OCI-LY7 (cell line): ENCODE measurements at regions not wholly inside any gene's neighbourhood (a gene's known extent, or its start where the extent isn't known, plus 50 kb on each side); places are given as distances from the start of the nearest gene placed in this dataset.

Experiments used
- BruUV-seq: library from RNA; stranded (reverse); fragments of 400-500 nt; replicated peaks from 2 replicates; lab custom pipeline; 2021; lab: Mats Ljungman, UMichigan
- CTCF ChIA-PET: fragments of 300-600 bp; sonication (Branson Sonifier 250); formaldehyde crosslinking; loops from one replicate; lab custom pipeline; 2022; ENCODE audit warnings: antibody characterized with exemption; ENCODE audit not compliant: unreplicated experiment; lab: Charles Lee
- POLR2A ChIA-PET: fragments of 300-600 bp; sonication (Branson Sonifier 250); formaldehyde crosslinking; loops from one replicate; lab custom pipeline; 2022; ENCODE audit warnings: antibody characterized with exemption; lab: Charles Lee
- DNase-seq: peaks from one replicate; pipeline ENCODE4 v3.0.0-alpha.2; 2015; ENCODE audit warnings: low spot score
- H2AFZ ChIP-seq: fragments of 200-600 bp; sonication (generic), shearing (Covaris generic); 2 replicates; pipeline ENCODE4 v1.6.1; 2014; ENCODE audit warnings: mild to moderate bottlenecking, antibody characterized with exemption, low read length, moderate library complexity
- H3K27ac ChIP-seq: fragments of 200-600 bp; sonication (generic); 2 replicates; pipeline ENCODE4 v1.5.1; 2014; ENCODE audit warnings: mixed run types, low read depth, mild to moderate bottlenecking, moderate library complexity, low read length, inconsistent platforms; ENCODE audit not compliant: poor library complexity, severe bottlenecking
- H3K36me3 ChIP-seq: fragments of 200-600 bp; sonication (generic); 2 replicates; pipeline ENCODE4 v1.6.1; 2014; ENCODE audit warnings: mild to moderate bottlenecking, antibody characterized with exemption, low read length, moderate library complexity, mixed read lengths; ENCODE audit not compliant: insufficient read depth
- H3K4me1 ChIP-seq: fragments of 200-600 bp; sonication (generic); 2 replicates; pipeline ENCODE4 v1.5.1; 2014; ENCODE audit warnings: mild to moderate bottlenecking, low read length; ENCODE audit not compliant: insufficient read depth, poor library complexity, severe bottlenecking
- H3K4me2 ChIP-seq: fragments of 200-600 bp; sonication (generic); 2 replicates; pipeline ENCODE4 v1.6.1; 2014; ENCODE audit warnings: mild to moderate bottlenecking, low read length
- H3K4me3 ChIP-seq: fragments of 200-600 bp; sonication (generic); 2 replicates; pipeline ENCODE4 v1.5.1; 2014; ENCODE audit warnings: mild to moderate bottlenecking, low read depth, low read length; ENCODE audit not compliant: poor library complexity, severe bottlenecking
- H3K79me2 ChIP-seq: fragments of 200-600 bp; sonication (generic); 2 replicates; pipeline ENCODE4 v1.6.1; 2016; ENCODE audit warnings: low read depth, mild to moderate bottlenecking, low read length, moderate library complexity, mixed read lengths; ENCODE audit not compliant: insufficient read depth
- H3K9me2 ChIP-seq: fragments of 200-600 bp; sonication (generic); 2 replicates; pipeline ENCODE4 v1.6.1; 2016; ENCODE audit warnings: mild to moderate bottlenecking, low read length, mixed read lengths; ENCODE audit not compliant: insufficient read depth
- H3K9me3 ChIP-seq: fragments of 200-600 bp; sonication (generic); 2 replicates; pipeline ENCODE4 v1.6.1; 2014; ENCODE audit warnings: mild to moderate bottlenecking, mixed run types, low read length, mixed read lengths
- H4K20me1 ChIP-seq: fragments of 200-600 bp; sonication (generic); 2 replicates; pipeline ENCODE4 v1.6.1; 2014; ENCODE audit warnings: mild to moderate bottlenecking, antibody characterized with exemption, low read length, moderate library complexity, mixed read lengths; ENCODE audit not compliant: insufficient read depth
- CTCF ChIP-seq: fragments of 200-600 bp; sonication (generic); conservative IDR thresholded peaks from 2 replicates; pipeline ENCODE4 v1.5.1; 2014; ENCODE audit warnings: mild to moderate bottlenecking, antibody characterized with exemption, low read length, moderate library complexity, mixed read lengths
- EZH2phosphoT487 ChIP-seq: fragments of 200-600 bp; sonication (generic); IDR thresholded peaks from 2 replicates; pipeline ENCODE4 v1.6.1; 2018; ENCODE audit warnings: low read depth, borderline replicate concordance, mild to moderate bottlenecking, mixed run types, antibody characterized with exemption, low read length, moderate library complexity, mixed read lengths
- intact Hi-C: fragments of 100-400 bp; cut with micrococcal nuclease; formaldehyde crosslinking; loops from one replicate; pipeline ENCODE4 v1.10.0; 2022; ENCODE audit not compliant: unreplicated experiment

GRCh38 chr3:43874290-43874689 lies 183.6 kb downstream of the ABHD5 start:
- no peak for DNase-seq
- Histone ChIP-seq H3K36me3 (no peaks in the 10 kb centered on the region), H3K4me3 (no peak overlapping the region), H3K9me3 (no peaks in the 10 kb centered on the region), H4K20me1 (no peaks in the 10 kb centered on the region), H2AFZ (no peak overlapping the region), H3K9me2 (no peaks in the 10 kb centered on the region), H3K27ac (no peak overlapping the region), H3K4me2 (no peak overlapping the region), H3K79me2 (no peaks in the 10 kb centered on the region), H3K4me1 (peaks cover 13% of the 10 kb centered on the region)
- ChIA-PET CTCF (no interaction called here), POLR2A (interaction anchor here (0.6 kb wide), 1 partner anchor 21 kb away, joined by 3 read pairs; no protein-coding TSS in a partner anchor)
- intact Hi-C loops, result loop anchor here (10.0 kb wide), 1 partner anchor 241 kb away; no protein-coding TSS in a partner anchor
- TF ChIP-seq CTCF (no peak), EZH2phosphoT487 (no peak)
- BruUV-seq, result no TSS peak

- POLR2A ChIA-PET, result no interaction called here
- intact Hi-C loops, result loop anchor here (5.0 to 10.0 kb wide), 2 partner anchors 240 to 323 kb away; no protein-coding TSS in a partner anchor
Measured at GRCh38 chr3:43874731-43875130, 184.0 kb downstream of the ABHD5 start.

More at GRCh38 chr3:43874731-43875130, 184.0 kb downstream of the ABHD5 start:
- CTCF ChIA-PET, result no interaction called here
- TF ChIP-seq EZH2phosphoT487 (no peak), CTCF (no peak)
- Histone ChIP-seq H3K27ac (no peak overlapping the region), H4K20me1 (no peaks in the 10 kb centered on the region), H3K79me2 (no peaks in the 10 kb centered on the region), H3K4me3 (no peak overlapping the region), H3K36me3 (no peaks in the 10 kb centered on the region), H3K9me2 (no peaks in the 10 kb centered on the region), H3K4me2 (no peak overlapping the region), H3K4me1 (peaks cover 17% of the 10 kb centered on the region), H2AFZ (no peak overlapping the region), H3K9me3 (no peaks in the 10 kb centered on the region)
- BruUV-seq, result no TSS peak
- no peak for DNase-seq
